Fibroblast of skin of right quadriceps (primary cell): ENCODE measurements at regions not wholly inside any gene's neighbourhood (a gene's known extent, or its start where the extent isn't known, plus 50 kb on each side); places are given as distances from the start of the nearest gene placed in this dataset.

ENCODE experiments used
- DNase-seq: peaks from one replicate; pipeline ENCODE4 v3.0.0-alpha.2; 2013

DNA sequence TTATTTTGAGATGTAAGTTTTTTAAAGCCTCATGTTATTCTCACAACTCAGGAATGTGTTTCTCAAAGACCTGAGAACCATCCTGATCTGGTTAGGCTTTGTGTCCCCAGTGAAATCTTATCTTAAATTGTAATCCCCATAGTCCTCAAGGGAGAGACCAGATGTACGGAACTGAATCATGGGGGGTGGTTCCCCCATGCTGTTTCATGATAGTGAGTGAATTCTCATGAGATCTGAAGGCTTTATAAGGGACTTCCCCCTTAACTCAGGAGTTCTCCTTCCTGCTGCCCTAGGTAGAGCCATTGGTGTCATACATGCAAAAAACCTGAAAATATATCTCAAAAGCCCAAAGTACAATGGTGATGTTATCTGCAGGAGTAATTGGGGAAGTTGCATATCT is 836.7 kb downstream of the CBLN2 start:
- DNase-seq = no peak

DNA sequence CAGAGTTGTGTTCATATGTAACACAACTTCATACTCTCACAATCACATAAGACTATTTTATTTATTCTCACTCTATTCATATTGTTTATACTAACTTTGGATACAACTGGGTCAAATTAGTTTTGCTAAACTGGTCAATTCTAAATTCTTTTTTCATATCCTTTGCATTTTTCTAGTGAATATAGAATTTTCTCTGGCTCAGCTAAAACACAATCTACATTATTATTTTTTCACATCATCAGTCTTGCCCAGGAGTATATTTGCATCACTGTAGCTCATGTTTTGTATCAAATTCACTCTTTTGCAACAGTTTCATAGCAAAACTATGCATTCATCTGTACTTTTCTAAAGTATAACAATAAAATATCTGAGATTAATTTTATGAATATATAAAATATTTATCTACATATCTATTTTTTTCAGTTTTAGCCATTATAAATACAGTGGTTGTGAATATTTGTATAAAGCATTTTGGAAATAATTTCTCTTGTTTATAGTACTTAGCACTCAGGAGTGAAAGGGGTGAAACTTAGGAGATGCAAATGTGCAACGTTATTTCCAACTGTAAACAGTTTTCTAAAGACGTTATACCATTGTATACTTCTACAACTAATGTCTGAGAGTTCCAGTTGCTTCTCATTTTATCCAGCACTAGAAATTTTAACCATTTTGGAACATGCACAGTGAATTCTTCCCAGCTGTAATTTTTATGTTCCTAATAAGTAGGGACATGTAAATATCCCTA is 854.6 kb downstream of the CBLN2 start:
- DNase-seq = no peak

DNA sequence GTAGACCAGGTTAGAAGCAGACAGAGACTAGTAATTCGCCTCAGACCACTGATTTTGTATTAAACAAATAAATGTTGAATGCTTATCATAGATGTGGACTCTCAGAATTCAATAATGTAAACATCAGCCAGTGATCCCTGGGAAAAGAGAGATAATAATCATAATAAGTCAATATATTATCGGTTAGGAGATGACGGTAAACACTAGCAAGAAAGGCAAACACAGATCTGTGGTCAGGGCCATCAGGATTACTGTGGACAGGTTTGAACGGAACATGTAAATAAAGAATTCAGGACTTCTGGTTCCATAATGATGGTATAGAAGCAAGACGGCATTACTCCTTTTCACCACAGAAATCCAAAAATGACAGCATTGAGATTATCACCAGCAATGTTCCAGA is 861.6 kb downstream of the CBLN2 start:
- no peak for DNase-seq

DNA sequence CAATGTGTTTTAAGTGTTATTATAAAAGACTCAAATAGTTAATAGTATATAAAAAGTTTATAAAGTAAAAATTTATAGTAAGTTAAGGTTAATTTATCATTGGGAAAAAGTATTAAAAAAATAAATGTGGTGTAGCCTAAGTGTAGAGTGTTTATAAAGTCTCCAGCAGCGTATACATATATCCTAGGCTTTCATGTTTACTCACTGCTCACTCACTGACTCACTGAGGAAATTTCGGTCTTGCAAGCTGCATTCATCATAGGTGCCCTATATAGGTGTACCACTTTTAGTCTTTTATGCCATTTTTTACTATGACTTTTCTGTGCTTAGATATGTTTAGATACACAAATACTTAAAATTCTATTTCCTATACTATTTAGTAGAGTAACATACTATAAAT is 866.0 kb downstream of the CBLN2 start:
- no peak for DNase-seq

- DNase-seq = no peak
These were observed 870.2 kb downstream of the CBLN2 start for GRCh38 chr18:71673954-71674353.

GRCh38 chr18:71673498-71673897 is 870.6 kb downstream of the CBLN2 start:
- no peak for DNase-seq

DNA sequence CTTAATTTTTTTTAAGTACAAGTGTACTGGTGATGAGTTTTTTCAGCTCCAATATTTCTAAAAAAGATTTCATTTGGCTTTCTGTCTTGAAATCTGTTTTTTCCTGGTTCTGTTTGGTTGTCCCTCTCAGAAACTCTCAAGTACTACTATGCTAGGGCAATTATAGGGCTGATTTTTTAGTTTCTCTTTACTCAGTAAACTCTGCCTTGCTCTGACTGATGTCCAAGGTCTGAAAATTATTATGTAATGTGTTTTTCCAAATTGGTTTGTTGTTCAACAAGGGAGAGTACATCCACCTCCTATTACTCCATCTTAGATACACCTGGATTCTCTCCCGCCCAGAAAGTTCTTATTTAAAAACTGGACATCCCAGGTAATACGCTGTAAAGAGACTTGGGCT is 877.7 kb downstream of the CBLN2 start:
- no peak for DNase-seq

- DNase-seq = peak; percentile 65
These were observed 879.0 kb downstream of the CBLN2 start for GRCh38 chr18:71665131-71665530.

GRCh38 chr18:71643822-71644221 is 900.3 kb downstream of the CBLN2 start:
- DNase-seq = no peak

DNA sequence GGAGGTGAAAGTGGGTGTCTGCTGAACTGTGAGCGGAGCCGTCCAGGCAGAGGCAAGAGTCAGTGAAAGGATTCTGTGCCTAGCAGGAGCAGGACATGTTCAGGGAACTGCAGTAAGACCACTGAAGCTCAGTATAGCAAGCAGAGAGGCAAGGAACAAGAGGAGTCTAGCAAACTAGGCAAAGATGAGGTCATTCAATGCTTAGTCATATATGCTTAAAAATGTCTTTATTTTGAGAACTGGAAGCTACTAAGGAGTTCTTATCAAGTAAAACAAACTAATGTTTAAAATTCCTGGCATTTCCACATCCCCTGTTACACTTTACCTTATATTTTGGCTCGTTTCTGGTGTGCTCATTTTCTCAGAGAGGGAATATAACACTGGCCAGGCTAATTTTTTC is 913.4 kb downstream of the CBLN2 start:
- DNase-seq = peak; percentile 1

GRCh38 chr18:71625556-71626090 is 918.5 kb downstream of the CBLN2 start:
- DNase-seq = no peak

DNA sequence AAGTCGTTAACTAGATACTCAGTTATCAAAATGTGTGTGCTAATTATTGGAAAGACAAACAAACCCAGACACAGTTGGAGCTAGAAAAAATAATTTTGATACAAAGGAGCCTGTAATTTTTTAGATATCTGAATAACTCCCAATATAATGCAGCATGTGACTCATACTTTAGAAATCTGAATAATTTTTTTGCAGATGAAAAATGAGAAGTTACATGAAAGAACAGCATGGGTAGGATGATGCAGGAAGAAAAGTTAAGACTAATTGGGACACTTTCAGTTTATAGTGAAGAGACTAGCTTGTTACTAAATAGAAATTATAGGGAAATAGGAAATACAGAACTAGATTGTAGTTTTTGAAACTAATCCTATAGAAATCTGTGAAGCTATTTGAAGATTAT is 945.8 kb downstream of the CBLN2 start:
- peak; percentile 8 for DNase-seq

DNA sequence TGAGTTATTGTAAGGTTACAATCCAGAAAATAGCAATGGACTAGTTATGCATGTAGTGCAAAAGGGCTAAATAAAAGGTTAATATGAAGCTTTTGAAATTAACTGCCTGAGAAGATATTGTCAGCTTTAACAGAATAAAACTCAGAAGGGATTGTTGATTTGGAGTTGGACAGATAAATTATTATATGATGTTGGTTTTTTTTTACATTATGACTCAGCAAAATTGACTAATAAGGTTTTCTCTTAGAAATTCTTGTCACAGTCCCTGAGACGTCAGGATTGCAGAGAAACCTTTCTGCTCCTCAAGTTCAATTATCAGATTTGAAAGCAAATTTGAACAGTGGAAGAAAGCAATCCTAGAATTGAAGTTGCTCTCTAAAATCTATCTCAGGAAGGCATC is 946.9 kb downstream of the CBLN2 start:
- DNase-seq = no peak

- no peak for DNase-seq
These were observed 960.9 kb downstream of the CBLN2 start for GRCh38 chr18:71583252-71583651.

DNA sequence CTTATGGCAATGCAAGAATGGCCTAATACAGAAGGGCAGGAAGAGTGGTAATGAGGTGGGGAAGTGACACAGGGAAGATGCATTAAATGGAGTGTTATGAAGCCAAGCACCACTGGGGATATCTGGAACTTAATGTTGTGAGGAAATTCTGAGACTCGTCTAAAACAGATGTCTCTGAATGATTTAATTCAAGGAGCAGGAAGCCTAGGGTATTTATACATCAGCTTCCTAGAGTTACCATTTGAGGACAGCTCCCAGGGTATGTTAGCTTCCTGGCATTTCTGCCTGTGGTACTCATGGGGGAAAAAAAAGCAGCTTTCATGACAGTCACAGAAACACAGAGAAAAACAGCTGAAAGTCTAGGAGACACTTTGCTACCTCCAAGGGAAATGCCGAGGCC is 989.5 kb downstream of the CBLN2 start:
- no peak for DNase-seq

DNA sequence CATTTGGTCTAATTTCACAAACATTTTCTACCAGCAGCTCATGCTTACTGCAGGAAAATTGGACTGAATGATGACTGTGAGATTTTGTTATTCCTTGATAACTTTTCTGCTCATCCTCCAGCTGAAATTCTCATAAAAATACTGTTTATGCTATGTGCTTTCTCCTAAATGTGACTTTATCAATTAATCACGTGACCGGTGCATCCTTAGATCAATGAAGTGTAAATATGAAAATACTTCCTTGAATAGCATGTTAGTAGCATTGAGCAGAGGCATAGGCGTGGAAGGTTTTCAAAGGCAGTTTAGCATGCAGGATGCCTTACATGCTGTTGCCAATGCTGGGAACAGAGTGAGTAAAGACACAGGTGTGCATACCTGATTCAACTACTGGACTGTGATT is 1002.5 kb downstream of the CBLN2 start:
- DNase-seq = no peak

DNA sequence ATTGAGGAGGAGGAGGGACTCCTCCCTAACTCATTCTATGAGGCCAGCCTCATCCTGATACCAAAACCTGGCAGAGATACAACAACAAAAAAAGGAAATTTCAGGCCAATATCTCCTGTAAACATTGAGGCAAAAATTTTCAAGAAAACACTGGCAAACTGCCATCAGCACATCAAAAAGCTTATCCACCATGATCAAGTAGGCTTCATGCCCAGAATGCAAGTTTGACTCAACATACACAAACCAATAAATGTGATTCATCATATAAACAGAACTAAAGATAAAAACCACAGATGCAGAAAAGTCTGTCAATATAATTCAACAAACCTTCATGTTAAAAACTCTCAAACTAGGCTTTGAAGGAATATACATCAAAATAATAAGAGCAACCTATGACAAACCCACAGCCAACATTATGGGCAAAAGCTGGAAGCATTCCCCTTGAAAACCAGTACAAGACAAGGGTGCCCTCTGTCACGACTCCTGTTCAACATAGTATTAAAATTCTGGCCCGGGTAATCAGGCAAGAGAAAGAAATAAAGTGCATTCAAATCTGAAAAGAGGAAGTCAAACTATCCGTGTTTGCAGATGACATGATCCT is 1014.3 kb downstream of the CBLN2 start:
- DNase-seq = peak; percentile 71

DNA sequence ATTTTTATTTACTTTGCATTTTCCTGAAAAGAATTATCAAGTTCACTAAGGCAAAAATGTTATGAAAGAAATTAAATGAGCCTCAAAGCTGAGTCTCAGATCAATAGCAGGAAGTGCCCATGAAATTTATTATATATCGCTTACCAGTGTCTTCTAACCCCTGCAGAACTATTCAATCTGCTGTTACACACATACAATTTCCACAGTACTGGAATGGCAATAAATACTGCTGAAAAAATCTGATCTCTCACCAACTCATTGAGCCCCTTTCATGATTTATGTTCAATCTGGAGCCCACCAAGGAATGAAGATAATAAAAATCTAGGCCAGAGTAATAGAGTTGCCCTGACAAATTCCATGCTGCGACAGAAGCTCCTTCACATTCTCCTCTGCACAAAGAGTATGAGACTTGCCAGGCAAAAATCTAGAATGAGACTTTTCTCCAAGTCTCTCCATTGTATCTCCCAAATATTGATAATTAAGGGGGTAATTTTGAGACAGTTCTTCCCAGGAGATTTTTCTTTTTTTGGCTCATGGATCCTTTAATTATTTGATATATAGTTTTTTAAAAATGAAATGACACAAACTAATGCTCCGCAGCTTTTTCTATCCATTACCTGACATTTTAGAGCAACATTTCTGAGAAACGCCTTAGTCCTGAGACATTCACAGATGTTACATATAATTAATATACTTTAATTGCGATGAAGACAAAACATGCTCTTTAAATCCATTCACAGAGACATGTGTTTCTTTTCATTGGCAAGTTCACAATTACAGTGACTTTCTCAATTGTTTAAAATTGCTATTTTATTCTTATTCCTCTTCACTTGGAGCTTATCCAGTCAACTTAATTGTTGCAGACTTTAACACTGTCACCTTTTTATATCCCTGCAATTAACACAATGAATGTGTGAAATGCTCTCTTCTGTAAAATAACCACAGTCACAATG is 1020.4 kb downstream of the CBLN2 start:
- DNase-seq = no peak

- DNase-seq = peak; percentile 1
These were observed 1038.6 kb downstream of the CBLN2 start for GRCh38 chr18:71505526-71505925.

DNA sequence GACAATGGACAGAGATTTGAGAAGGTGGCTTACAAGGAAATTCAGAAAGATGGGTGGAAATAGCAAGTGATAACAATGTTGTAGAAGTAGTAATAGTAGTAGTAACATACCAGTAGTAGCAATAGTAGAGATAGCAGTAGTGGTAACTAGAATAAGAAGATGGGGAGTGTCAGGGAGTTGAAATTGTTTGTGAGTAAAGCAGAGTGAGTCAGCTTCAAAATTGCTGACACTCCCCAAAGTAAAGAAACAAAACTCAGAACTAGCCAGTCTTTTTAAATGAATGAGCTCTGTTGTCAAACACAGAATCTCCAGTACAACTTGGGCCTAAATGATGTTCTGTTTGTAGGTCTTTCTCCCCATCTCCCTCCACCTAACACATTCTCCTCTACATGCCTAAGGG is 1040.9 kb downstream of the CBLN2 start:
- no peak for DNase-seq

DNA sequence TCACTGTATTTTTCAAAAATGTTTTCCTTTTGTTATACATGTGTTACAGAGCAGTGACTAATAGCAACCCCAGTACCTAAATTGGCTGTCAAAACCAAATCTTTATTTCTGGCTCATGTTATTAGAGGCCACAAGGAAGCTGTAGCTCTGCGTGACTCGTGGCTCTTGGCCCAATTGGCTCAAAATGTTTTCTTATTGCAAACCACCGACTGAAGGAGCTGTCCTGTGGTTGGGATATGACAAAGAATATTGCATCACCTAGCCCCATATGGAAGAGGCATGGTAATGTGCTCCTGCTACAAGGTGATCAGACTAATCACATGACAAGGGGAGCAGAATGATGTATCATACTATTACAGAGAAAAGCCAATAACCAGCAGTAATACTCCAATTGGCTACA is 1058.5 kb downstream of the CBLN2 start:
- peak; percentile 57 for DNase-seq

DNA sequence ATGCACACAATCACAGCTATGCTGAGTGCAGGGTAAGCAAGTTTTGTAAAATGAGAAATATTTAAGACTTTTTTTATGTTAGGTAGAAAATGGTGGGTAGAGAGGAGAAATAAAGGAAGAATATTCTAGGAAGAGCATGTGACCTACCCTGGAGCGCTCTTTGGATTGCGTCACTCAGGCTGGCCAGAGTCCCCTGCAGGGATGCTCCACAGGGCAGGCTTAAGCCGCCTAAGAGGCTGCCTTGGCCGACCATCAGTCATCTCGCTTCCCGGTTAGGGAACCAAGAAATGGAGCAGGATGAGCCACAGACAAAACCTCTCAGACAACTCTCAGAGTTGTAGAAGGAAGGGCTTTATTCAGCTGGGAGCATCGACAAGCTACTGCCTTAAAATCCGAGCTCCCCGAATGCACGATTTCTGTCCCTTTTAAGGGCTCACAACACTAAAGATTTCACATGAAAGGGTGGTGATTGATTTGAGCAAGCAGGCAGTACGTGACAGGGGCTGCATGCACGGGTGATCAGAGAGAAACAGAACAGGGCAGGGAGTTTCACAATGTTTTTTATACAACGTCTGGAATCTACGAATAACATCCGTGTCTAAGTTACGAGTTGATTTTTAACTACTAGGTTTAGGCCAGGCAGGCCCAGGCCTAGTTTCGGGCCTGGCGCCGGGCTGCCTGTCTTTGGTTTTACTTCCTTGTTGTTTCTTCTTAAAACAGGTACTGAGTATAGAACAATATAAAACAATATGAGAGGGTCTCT is 1072.0 kb downstream of the CBLN2 start:
- no peak for DNase-seq

DNA sequence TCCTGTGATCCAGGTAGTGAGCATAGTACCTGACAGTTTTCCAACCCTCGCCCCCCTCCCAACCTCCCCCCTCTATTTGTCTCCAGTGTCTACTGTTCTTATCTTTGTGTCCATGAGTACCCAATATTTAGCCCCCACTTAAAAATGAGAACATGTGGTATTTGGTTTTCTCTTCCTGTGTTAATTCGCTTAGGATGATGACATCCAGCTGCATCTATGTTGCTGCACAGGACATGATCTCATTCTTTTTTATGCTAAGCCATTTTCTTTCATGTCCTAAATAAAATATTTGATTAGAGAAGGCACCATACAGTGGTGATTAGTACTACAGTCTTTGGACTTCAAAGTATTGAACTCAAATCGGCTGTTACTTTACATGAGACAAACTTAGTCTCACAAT is 1087.9 kb downstream of the CBLN2 start:
- DNase-seq = no peak
